ENCODE measurements at regions not wholly inside any gene's neighbourhood (a gene's known extent, or its start where the extent isn't known, plus 50 kb on each side); places are given as distances from the start of the nearest gene placed in this dataset.

DNA sequence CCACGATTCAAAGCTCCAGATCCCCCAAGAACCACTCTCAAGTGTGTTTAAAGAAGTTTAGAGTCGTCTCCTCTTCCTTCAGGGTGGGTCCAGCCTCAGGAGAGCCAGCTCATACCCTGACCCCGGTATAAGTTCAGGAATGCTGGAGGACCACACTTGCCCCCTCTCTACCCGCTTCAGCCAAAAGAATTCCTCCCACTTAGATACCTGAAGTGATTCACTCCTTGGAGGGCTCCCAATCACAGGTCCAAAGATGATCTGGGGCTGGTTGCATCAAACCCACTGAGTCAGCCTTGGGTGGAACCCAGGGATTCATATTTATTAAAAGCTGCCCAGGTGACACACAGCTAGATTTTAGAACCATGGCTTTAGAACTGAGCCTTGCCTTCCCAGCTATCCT lies 133.5 kb upstream of the PARP11 start:
- no TSS peak for BruUV-seq (replicated peaks)
- in situ Hi-C loops (cut with HindIII; ENCODE audit: low pct_unique_long_range_greater_than_20kb, low sequenced_read_pairs), result no loop called here
- TF ChIP-seq TCF7L2 (IDR thresholded peaks at IDR 0.05; ENCODE audit: low read depth, low read length), result no peak
- ATAC-seq (no peak), DNase-seq (ENCODE audit: low read depth, low spot score) (no peak)
- ChIA-PET CTCF (no interaction called here), POLR2A (no interaction called here)
- no peak overlapping the region for H3K27ac ChIP-seq (ENCODE audit: low read length)
- no peaks in the 10 kb centered on the region; the same call in 1 of the 2 replicates for H3K27me3 ChIP-seq (ENCODE audit: control insufficient read depth, insufficient read depth, low read length)
- H3K36me3 ChIP-seq (ENCODE audit: control insufficient read depth, insufficient read depth, low read length), result no peaks in the 10 kb centered on the region
- no peak overlapping the region for H3K4me3 ChIP-seq (ENCODE audit: low read depth in 2 of 2, low read length in 2 of 2)
- intact Hi-C loops (cut with micrococcal nuclease; ENCODE audit: unreplicated experiment), result no loop called here
- no peaks in the 10 kb centered on the region for H3K4me1 ChIP-seq (ENCODE audit: control insufficient read depth, insufficient read depth, low read length)
- H3K9me3 ChIP-seq (ENCODE audit: control insufficient read depth, insufficient read depth, low read depth, low read length), result no peaks in the 10 kb centered on the region

GRCh38 chr12:4005851-4006430 lies 132.7 kb upstream of the PARP11 start:
- DNase-seq (ENCODE audit: low read depth, low spot score) (no peak), ATAC-seq (no peak)
- Histone ChIP-seq H3K9me3 (ENCODE audit: control insufficient read depth, insufficient read depth, low read depth, low read length) (no peaks in the 10 kb centered on the region), H3K36me3 (ENCODE audit: control insufficient read depth, insufficient read depth, low read length) (no peaks in the 10 kb centered on the region), H3K4me1 (ENCODE audit: control insufficient read depth, insufficient read depth, low read length) (no peaks in the 10 kb centered on the region), H3K27ac (ENCODE audit: low read length) (no peak overlapping the region), H3K27me3 (ENCODE audit: control insufficient read depth, insufficient read depth, low read length) (no peaks in the 10 kb centered on the region; the same call in 1 of the 2 replicates), H3K4me3 (ENCODE audit: low read depth in 2 of 2, low read length in 2 of 2) (no peak overlapping the region)
- CTCF ChIA-PET, result no interaction called here
- POLR2A ChIA-PET, result no interaction called here
- no peak for TF ChIP-seq SIN3A (IDR thresholded peaks at IDR 0.05; ENCODE audit: borderline replicate concordance, insufficient read depth, low read depth, low read length)
- TF ChIP-seq, protein P1, sequence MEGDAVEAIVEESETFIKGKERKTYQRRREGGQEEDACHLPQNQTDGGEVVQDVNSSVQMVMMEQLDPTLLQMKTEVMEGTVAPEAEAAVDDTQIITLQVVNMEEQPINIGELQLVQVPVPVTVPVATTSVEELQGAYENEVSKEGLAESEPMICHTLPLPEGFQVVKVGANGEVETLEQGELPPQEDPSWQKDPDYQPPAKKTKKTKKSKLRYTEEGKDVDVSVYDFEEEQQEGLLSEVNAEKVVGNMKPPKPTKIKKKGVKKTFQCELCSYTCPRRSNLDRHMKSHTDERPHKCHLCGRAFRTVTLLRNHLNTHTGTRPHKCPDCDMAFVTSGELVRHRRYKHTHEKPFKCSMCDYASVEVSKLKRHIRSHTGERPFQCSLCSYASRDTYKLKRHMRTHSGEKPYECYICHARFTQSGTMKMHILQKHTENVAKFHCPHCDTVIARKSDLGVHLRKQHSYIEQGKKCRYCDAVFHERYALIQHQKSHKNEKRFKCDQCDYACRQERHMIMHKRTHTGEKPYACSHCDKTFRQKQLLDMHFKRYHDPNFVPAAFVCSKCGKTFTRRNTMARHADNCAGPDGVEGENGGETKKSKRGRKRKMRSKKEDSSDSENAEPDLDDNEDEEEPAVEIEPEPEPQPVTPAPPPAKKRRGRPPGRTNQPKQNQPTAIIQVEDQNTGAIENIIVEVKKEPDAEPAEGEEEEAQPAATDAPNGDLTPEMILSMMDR (IDR thresholded peaks at IDR 0.05), result no peak
- TF ChIP-seq, protein P2, sequence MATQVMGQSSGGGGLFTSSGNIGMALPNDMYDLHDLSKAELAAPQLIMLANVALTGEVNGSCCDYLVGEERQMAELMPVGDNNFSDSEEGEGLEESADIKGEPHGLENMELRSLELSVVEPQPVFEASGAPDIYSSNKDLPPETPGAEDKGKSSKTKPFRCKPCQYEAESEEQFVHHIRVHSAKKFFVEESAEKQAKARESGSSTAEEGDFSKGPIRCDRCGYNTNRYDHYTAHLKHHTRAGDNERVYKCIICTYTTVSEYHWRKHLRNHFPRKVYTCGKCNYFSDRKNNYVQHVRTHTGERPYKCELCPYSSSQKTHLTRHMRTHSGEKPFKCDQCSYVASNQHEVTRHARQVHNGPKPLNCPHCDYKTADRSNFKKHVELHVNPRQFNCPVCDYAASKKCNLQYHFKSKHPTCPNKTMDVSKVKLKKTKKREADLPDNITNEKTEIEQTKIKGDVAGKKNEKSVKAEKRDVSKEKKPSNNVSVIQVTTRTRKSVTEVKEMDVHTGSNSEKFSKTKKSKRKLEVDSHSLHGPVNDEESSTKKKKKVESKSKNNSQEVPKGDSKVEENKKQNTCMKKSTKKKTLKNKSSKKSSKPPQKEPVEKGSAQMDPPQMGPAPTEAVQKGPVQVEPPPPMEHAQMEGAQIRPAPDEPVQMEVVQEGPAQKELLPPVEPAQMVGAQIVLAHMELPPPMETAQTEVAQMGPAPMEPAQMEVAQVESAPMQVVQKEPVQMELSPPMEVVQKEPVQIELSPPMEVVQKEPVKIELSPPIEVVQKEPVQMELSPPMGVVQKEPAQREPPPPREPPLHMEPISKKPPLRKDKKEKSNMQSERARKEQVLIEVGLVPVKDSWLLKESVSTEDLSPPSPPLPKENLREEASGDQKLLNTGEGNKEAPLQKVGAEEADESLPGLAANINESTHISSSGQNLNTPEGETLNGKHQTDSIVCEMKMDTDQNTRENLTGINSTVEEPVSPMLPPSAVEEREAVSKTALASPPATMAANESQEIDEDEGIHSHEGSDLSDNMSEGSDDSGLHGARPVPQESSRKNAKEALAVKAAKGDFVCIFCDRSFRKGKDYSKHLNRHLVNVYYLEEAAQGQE (IDR thresholded peaks at IDR 0.05; ENCODE audit: insufficient read depth in 1 of 2, low read depth in 2 of 2, low read length in 1 of 2), result no peak
- TF ChIP-seq POLR2AphosphoS5 (IDR thresholded peaks at IDR 0.05; ENCODE audit: low read depth, low read length), result no peak
- TF ChIP-seq TCF7L2 (IDR thresholded peaks at IDR 0.05; ENCODE audit: low read depth, low read length), result no peak
- intact Hi-C loops (cut with micrococcal nuclease; ENCODE audit: unreplicated experiment) (no loop called here), in situ Hi-C loops (cut with HindIII; ENCODE audit: low pct_unique_long_range_greater_than_20kb, low sequenced_read_pairs) (no loop called here)
- no TSS peak for BruUV-seq (replicated peaks)

DNA sequence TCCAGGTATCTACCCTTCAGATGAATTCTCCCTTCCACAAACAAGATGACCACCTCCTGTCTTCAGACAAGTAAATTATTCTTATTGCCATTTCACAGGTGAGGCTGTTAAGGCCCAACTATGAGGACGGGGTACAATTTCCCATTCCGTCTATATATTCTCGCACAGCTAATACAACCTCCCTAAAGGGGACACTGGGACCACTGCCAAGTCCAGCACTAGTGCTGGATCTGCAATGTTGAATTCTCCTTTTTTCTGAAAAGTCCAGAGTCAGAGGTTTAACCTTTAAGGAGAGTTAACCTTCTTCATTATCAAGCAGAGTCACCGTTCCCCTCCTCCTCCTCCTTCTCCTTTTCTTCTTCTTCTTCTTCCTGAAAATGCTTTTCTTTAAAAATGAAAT lies 130.4 kb upstream of the PARP11 start:
- in situ Hi-C loops (cut with HindIII; ENCODE audit: low pct_unique_long_range_greater_than_20kb, low sequenced_read_pairs), result no loop called here
- Histone ChIP-seq H3K36me3 (ENCODE audit: control insufficient read depth, insufficient read depth, low read length) (no peaks in the 10 kb centered on the region), H3K4me1 (ENCODE audit: control insufficient read depth, insufficient read depth, low read length) (no peaks in the 10 kb centered on the region), H3K4me3 (ENCODE audit: low read depth in 2 of 2, low read length in 2 of 2) (no peak overlapping the region), H3K9me3 (ENCODE audit: control insufficient read depth, insufficient read depth, low read depth, low read length) (no peaks in the 10 kb centered on the region), H3K27ac (ENCODE audit: low read length) (no peak overlapping the region), H3K27me3 (ENCODE audit: control insufficient read depth, insufficient read depth, low read length) (no peaks in the 10 kb centered on the region; the same call in 1 of the 2 replicates)
- CTCF ChIA-PET, result no interaction called here
- ATAC-seq, result no peak
- no peak for DNase-seq (ENCODE audit: low read depth, low spot score)
- POLR2A ChIA-PET, result no interaction called here
- intact Hi-C loops (cut with micrococcal nuclease; ENCODE audit: unreplicated experiment), result no loop called here
- no TSS peak for BruUV-seq (replicated peaks)
- TF ChIP-seq, protein P2 (IDR thresholded peaks at IDR 0.05; ENCODE audit: insufficient read depth in 1 of 2, low read depth in 2 of 2, low read length in 1 of 2), result no peak
- TF ChIP-seq TCF7L2 (IDR thresholded peaks at IDR 0.05; ENCODE audit: low read depth, low read length), result no peak
- TF ChIP-seq, protein P1 (IDR thresholded peaks at IDR 0.05), result no peak
- no peak for TF ChIP-seq POLR2AphosphoS5 (IDR thresholded peaks at IDR 0.05; ENCODE audit: low read depth, low read length)
- no peak for TF ChIP-seq SIN3A (IDR thresholded peaks at IDR 0.05; ENCODE audit: borderline replicate concordance, insufficient read depth, low read depth, low read length)
